Brain microvascular endothelial cell (primary cell): ENCODE measurements at regions not wholly inside any gene's neighbourhood (a gene's known extent, or its start where the extent isn't known, plus 50 kb on each side); places are given as distances from the start of the nearest gene placed in this dataset.

Source experiments
- DNase-seq: peaks from one replicate; pipeline ENCODE4 v3.0.0-alpha.2; 2020
- H3K27ac ChIP-seq: fragments of 250-450 bp; sonication (Bioruptor Pico); 2 replicates; pipeline ENCODE4 v1.5.1; 2020; ENCODE audit warnings: mild to moderate bottlenecking, moderate library complexity
- H3K27me3 ChIP-seq: fragments of 250-450 bp; sonication (Bioruptor Pico); replicated peaks from 2 replicates; pipeline ENCODE4 v1.5.1; 2020; ENCODE audit warnings: mild to moderate bottlenecking
- H3K36me3 ChIP-seq: fragments of 250-450 bp; sonication (Bioruptor Pico); replicated peaks from 2 replicates; pipeline ENCODE4 v1.5.1; 2020; ENCODE audit warnings: mild to moderate bottlenecking
- H3K4me3 ChIP-seq: 2 replicates; pipeline ENCODE4 v1.5.1; 2011; ENCODE audit warnings: low read depth, mild to moderate bottlenecking, control low read depth, low read length, moderate library complexity
- in situ Hi-C: cut with HindIII; loops from 2 replicates; pipeline ENCODE4 v1.10.0; 2017; ENCODE audit warnings: low sequenced_read_pairs, low pct_ligation_motif_present
- TF ChIP-seq, protein P1 (sequence below): IDR thresholded peaks from 2 replicates; pipeline ENCODE4 v1.5.1; 2011; ENCODE audit warnings: low read depth, mild to moderate bottlenecking, moderate library complexity, low read length, control low read depth, inconsistent platforms; ENCODE audit errors: missing control alignments

DNA sequence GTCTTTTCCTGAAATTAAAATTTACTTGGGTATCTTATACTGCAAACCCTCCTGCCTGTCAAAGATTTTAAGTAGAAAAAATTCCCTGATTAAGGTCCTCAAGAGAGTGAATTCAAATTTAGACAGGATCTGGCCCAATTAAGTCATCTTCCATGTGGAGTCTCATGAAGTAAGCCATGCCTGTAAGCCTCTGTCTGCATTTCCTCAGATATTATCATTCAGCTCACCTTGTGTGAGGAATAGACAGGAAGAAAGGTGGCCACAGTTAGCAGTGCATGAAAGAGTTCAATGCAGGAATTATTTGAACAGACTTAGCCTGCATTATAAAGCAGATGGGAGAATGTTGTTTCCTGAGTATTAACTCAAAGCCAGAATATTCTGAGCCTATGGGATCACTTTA is 174.7 kb downstream of the HS3ST3A1 start:
- in situ Hi-C loops, result no loop called here
- no peak overlapping the region for H3K27ac ChIP-seq
- no peaks in the 10 kb centered on the region for H3K36me3 ChIP-seq
- H3K4me3 ChIP-seq, result no peak overlapping the region
- TF ChIP-seq, protein P1, sequence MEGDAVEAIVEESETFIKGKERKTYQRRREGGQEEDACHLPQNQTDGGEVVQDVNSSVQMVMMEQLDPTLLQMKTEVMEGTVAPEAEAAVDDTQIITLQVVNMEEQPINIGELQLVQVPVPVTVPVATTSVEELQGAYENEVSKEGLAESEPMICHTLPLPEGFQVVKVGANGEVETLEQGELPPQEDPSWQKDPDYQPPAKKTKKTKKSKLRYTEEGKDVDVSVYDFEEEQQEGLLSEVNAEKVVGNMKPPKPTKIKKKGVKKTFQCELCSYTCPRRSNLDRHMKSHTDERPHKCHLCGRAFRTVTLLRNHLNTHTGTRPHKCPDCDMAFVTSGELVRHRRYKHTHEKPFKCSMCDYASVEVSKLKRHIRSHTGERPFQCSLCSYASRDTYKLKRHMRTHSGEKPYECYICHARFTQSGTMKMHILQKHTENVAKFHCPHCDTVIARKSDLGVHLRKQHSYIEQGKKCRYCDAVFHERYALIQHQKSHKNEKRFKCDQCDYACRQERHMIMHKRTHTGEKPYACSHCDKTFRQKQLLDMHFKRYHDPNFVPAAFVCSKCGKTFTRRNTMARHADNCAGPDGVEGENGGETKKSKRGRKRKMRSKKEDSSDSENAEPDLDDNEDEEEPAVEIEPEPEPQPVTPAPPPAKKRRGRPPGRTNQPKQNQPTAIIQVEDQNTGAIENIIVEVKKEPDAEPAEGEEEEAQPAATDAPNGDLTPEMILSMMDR, result no peak
- no peaks in the 10 kb centered on the region for H3K27me3 ChIP-seq
- DNase-seq, result no peak

DNA sequence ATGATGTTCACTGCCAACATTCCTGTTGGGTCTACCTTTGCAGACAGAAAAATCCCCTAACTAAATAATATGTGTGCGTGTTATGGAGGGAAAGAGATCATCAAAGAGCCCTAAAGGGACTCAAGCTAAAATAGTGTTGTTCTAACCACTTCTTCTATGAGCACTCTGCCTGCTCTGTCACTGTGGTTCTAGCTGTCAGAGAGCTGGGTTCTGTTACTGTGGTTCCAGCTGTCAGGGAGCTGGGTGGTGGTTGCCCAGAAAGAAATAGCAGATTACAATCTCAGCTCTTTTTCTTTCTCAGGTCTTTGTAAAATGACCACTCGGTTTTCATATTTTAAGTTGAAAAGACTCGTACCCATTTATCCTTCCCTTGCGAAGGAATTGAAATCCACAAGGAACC is 176.3 kb downstream of the HS3ST3A1 start:
- H3K4me3 ChIP-seq, result no peak overlapping the region
- TF ChIP-seq, protein P1, result no peak
- no peaks in the 10 kb centered on the region for H3K27me3 ChIP-seq
- in situ Hi-C loops, result no loop called here
- no peak for DNase-seq
- H3K36me3 ChIP-seq, result no peaks in the 10 kb centered on the region
- H3K27ac ChIP-seq, result no peak overlapping the region

DNA sequence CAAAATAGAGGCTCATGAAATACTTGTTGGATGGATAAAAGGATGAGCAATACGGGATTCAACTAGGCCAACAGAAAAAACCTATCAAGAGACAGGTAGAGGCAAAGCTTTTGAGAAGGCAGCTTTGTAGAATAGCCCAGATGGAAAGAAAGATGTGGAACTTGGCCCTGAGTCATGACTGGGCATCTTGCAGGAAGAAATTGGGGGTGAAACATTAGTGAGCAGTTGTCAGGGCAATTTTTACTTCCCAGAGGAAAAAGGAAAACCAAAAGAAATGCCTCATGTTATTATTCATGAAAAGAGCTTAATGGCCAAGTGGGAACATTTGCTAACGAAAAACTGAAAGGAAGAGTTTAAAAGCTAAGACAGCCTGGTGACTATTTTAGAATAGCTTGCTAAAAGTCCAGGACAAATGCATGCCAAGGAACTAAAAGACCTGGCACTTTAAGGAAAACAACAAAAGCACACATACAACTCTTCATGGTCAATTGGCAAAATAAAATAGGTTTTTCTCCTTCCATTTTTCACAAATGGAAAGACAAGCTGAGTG is 180.1 kb downstream of the HS3ST3A1 start:
- no peak for DNase-seq
- H3K4me3 ChIP-seq, result no peak overlapping the region
- H3K27me3 ChIP-seq, result no peaks in the 10 kb centered on the region
- no peaks in the 10 kb centered on the region for H3K36me3 ChIP-seq
- TF ChIP-seq, protein P1, result no peak
- no peak overlapping the region for H3K27ac ChIP-seq
- in situ Hi-C loops, result no loop called here

DNA sequence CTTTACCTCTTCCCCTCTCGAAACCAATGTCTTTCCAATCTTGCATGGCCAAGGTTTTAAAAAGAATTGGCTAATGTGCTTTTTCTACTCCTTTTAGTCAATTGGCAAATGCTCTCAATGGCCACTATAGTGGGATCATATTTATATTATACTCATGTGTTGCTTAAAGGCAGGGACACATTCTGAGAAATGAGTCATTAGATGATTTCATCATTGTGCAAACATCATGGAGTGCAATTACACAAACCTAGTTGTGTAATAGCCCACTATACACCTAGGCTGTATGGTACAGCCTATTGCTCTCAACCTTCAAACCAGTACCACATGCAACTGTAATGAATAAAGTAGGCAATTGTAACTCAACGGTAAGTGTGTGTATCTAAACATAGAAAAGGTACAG is 180.9 kb downstream of the HS3ST3A1 start:
- no peak overlapping the region for H3K27ac ChIP-seq
- peak; percentile 41 for DNase-seq
- in situ Hi-C loops, result no loop called here
- TF ChIP-seq, protein P1, result no peak
- no peak overlapping the region for H3K4me3 ChIP-seq
- H3K36me3 ChIP-seq, result no peaks in the 10 kb centered on the region
- H3K27me3 ChIP-seq, result no peaks in the 10 kb centered on the region

DNA sequence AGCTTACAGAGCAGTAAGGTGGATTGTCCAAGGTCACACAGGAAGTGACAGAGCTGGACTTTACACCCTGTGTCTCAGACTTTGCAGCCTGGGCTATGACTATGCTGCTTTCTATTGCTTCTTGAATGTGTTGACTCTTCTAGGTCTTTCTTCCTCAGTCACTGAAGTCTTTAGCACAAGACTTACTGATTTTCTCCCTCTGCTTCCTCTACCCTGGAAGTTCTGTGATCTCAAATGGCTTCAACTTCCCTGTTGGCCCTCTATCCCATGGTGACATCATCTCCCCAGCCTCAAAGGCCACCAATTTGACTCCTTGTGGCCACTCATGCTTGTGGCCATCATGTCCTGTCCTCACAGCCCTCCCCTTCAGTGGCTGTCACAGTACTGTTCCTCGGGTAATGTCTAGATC is 181.3 kb downstream of the HS3ST3A1 start:
- TF ChIP-seq, protein P1, result no peak
- DNase-seq, result no peak
- Histone ChIP-seq H3K27ac (no peak overlapping the region), H3K36me3 (no peaks in the 10 kb centered on the region), H3K4me3 (no peak overlapping the region), H3K27me3 (no peaks in the 10 kb centered on the region)
- in situ Hi-C loops, result no loop called here

DNA sequence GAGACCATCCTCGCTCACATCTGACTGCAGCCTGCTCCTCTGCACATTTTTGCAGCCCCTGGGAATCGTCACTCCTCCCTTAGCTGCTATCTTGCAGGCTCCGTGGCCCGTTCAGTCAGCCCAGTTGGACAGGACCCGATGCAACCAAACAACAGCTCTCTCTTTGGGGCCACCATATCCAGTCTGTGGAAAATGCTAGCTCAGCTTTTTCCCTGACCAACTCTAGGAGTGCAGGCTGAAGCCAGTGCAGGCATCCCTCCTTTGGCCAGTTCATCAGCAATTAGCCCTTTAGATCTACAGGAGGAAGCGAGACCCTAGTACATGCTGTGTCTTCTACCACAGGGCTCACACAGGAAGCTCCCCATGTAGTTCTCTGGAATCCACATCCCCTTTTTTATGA is 182.1 kb downstream of the HS3ST3A1 start:
- H3K4me3 ChIP-seq, result no peak overlapping the region
- no peaks in the 10 kb centered on the region for H3K27me3 ChIP-seq
- TF ChIP-seq, protein P1, result no peak
- no peak for DNase-seq
- H3K27ac ChIP-seq, result no peak overlapping the region
- in situ Hi-C loops, result no loop called here
- no peaks in the 10 kb centered on the region for H3K36me3 ChIP-seq
